Fibroblast of skin of back (primary cell): ENCODE measurements at regions not wholly inside any gene's neighbourhood (a gene's known extent, or its start where the extent isn't known, plus 50 kb on each side); places are given as distances from the start of the nearest gene placed in this dataset.
"Not testable (repeated sequence)": the region's sequence is repeated elsewhere in the genome, so short reads cannot be mapped to it uniquely, and the experiment has no call there.

Experiments used
- DNase-seq: peaks from one replicate; pipeline ENCODE4 v3.0.0-alpha.2; 2013

- peak; percentile 22 for DNase-seq
Observed at GRCh38 chr4:10808591-10808990, 124.0 kb upstream of the CLNK start.

DNA sequence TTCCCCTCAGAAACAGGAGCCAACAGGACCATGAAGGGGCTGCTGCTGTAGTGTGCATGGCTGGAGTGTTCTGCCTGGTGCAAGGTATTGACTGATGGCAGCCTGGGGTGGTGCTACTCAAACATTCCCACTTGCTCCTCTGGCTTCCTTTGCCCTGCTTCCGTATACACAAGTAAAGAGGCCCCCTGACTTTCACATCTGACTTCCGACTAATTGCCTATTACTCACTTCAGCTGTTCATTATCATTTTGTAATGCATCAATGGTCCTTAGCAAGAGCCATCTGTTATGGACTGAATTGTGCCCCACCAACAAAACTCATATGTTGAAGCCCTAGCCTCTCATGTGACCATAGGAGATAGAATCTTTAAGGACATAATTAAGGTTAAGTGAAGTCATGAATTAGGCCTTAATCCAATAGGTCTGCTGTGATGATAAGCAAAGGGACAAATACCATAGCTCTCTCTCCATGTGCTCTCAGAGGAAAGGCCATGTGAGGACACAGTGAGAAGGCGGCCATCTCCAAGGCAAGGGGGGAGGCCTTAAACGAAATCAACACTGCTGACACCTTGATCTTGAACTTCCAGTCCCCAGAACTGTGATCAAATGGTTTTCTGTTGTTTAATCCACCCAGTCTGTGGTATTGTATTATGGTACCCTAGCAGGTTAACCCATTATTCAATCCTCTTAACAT is 122.5 kb upstream of the CLNK start:
- no peak for DNase-seq

- DNase-seq: no peak
Observed at GRCh38 chr4:10803713-10804343, 119.3 kb upstream of the CLNK start.

DNA sequence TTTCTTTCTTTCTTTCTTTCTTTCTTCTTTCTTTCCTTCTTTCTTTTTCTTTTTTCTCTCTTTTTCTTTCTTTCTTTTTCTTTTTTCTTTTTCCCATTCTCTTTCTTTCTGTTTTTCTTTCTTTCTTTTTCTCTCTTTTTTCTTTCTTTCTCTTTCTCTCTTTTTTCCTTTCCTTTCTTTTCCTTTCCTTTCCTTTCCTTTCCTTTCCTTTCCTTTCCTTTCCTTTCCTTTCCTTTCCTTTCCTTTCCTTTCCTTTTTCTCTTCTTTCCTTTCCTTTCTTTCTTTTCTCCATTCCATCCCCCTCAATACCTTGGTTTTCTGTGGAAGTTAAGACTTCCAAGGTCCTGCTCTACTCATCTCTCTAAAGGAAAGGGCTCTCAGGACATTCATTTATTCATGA is 102.8 kb upstream of the CLNK start:
- DNase-seq: no peak

DNA sequence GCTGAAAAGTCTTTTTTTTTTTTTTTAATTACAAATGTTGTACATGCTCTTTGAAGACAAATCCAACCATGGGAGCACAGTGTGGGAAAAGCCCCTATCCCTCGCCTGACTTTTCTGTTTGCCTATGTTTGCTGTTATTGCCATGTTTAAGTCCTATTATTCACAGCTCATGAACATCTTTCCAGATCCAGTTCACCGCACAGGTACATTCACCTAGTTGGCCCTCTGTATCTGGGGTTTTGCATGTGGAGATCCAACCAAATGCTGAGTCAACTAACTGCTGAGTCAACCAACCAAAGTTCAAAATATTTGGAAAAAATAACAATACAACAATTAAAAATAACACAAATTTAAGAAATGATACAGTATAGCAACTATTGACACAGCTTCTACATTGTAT is 100.1 kb upstream of the CLNK start:
- no peak for DNase-seq

GRCh38 chr4:10783351-10783750 is 98.8 kb upstream of the CLNK start:
- peak; percentile 89 for DNase-seq

GRCh38 chr4:10781805-10782204 is 97.2 kb upstream of the CLNK start:
- DNase-seq: no peak

DNA sequence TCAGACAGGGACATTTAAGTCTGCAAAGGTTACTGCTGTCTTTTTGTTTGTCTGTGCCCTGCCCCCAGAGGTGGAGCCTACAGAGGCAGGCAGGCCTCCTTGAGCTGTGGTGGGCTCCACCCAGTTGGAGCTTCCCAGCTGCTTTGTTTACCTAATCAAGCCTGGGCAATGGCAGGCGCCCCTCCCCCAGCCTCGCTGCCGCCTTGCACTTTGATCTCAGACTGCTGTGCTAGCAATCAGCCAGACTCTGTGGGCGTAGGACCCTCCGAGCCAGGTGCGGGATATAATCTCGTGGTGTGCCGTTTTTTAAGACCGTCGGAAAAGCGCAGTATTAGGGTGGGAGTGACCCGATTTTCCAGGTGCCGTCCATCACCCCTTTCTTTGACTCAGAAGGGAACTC is 96.2 kb upstream of the CLNK start:
- DNase-seq: not testable (repeated sequence)

DNA sequence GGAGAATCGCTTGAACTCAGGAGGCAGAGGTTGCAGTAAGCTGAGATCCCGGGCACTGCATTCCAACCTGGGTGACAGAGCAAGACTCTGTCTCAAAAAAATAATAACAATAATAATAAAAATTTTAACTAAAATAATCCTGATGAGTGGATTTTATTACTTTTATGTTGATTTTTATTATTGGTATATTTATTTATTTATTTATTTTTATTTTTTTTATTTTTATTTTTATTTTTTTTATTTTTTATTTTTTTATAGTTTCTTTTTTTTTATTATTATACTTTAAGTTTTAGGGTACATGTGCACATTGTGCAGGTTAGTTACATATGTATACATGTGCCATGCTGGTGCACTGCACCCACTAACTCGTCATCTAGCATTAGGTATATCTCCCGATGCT is 90.6 kb upstream of the CLNK start:
- not testable (repeated sequence) for DNase-seq

GRCh38 chr4:10773656-10774055 is 89.1 kb upstream of the CLNK start:
- peak; percentile 30 for DNase-seq

DNA sequence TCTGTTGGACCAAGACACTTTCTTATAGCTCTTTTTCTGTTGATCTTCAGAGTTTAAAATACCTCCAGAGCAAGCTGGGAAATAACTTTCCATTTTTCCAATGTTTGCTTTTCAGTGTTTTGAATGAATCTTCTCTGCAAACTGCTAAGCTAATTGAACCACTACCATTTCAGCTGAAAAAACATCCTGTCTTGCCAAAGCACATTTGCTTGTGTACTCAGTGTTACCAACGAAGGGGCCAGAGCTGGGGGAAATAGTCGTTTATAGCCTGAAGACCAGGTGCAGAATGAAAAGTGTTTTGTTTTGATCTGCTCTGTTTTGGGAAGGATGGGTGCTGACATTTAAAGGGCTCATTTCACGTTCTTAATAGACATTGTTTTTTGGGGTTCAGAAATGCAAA is 88.4 kb upstream of the CLNK start:
- peak; percentile 45 for DNase-seq

DNA sequence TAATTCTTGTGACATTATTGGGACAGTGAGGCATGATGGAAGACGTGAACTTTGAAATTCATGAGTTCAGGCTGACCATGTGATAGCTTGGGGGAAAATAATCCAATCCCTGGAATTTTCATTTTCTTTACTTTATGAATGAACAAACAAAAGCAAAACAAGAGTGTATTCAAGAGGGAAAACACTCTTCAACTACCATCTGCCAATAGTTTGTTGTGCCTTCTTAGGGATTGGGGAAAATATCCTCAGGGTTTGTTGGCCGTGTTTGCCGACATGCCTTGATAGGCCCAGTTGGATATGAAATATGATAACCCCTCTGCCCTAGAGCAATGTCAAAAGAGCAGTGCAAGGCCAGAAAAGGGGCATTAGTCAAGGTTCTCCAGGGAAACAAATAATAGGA is 80.8 kb upstream of the CLNK start:
- no peak for DNase-seq

- DNase-seq: peak; percentile 98
Observed at GRCh38 chr4:10762561-10762960, 78.0 kb upstream of the CLNK start.

GRCh38 chr4:10761903-10762302 is 77.3 kb upstream of the CLNK start:
- peak; percentile 91 for DNase-seq

DNA sequence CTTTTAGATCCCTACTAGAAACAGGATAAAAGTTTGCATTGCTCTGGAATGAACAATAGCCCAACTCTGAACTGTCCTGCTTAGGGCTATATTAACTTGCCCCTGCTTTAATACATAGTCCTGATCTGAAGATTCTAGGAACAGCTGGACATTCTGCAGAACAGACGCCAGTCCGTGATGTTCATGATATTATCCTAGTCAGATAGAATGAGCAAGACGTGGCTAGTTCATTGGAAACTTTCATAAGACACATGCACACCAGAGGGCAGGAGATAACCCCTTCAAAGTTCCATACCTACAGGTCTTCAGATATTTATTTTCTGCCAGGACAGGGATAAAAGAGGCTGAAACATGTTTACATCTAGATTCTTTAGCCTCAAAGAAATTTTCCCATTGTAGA is 75.5 kb upstream of the CLNK start:
- no peak for DNase-seq

DNA sequence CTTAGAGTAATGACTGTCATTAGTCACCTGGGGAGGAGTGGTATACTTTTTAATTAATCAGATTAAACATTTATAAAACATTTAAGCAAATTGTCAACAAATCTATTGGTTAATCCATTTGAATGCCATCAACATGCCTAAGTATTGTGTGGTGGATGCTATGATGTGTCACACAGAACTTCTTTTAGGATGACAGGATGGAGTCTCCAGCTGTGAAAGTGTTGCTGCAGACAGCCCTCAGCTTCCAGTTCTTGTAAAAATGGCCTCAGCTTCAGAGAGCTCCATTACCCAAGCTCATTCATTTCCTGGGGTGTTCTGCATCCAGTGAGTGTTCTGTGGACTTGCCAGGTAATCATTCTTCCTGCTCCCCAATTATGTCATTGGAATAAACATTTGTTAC is 74.3 kb upstream of the CLNK start:
- peak; percentile 72 for DNase-seq

- DNase-seq: peak; percentile 83
Observed at GRCh38 chr4:10753856-10754402, 69.4 kb upstream of the CLNK start.

DNA sequence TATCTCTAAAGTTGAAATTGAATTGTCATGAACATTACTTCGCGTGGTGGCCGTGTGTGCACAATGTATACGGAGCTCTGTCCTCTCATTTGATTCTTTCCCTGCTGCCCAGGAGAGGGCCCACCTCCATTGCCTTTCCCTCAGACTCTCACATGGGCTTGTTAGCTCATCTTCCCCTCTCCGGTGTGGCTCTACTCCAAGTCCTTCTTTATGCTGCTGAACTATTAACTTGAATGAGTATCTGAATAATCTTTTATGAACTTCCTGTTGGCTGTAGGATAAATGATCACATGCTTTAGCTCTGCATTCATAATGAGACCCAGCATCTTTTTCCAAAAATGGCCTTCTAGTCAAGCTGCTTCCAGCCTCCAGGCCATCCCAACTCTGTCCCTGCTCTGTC is 68.8 kb upstream of the CLNK start:
- DNase-seq: peak; percentile 67

- peak; percentile 58 for DNase-seq
Observed at GRCh38 chr4:10750714-10751113, 66.1 kb upstream of the CLNK start.

- no peak for DNase-seq
Observed at GRCh38 chr4:10747186-10747585, 62.6 kb upstream of the CLNK start.

GRCh38 chr4:10746371-10747171 is 62.0 kb upstream of the CLNK start:
- DNase-seq: peak; percentile 66

DNA sequence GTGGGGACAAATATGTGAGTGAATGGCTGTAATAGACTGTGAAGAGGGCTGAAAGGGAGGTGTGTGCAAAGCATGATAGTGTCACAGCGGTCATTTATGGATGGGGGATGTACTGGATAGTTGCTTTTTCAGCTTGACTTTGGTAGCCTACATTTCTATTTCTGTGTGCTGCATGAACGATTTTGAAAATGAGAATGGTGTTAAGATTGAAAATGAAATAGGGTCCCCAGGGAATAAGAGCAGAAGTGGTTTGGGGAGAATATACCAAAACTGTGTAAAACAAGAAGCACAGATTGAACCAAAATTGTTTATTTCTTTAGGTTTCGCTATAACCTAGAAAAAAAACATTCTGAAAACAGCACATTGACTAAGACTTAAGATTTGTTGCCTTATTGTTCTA is 58.8 kb upstream of the CLNK start:
- no peak for DNase-seq

GRCh38 chr4:10741961-10742699 is 57.6 kb upstream of the CLNK start:
- DNase-seq: peak; percentile 42
